Lower leg skin (tissue), 4 donors: ENCODE measurements at regions not wholly inside any gene's neighbourhood (a gene's known extent, or its start where the extent isn't known, plus 50 kb on each side); places are given as distances from the start of the nearest gene placed in this dataset.

Source experiments
- DNase-seq, 2 donors: peaks; one replicate each; pipeline ENCODE4 v3.0.0-alpha.2; 2019; ENCODE audit warnings: low spot score in 2 of 2
- H3K4me3 ChIP-seq: fragments of 200-600 bp; sonication (generic); 2 replicates; pipeline ENCODE4 v1.5.1; 2017; ENCODE audit warnings: mild to moderate bottlenecking, low read depth; ENCODE audit not compliant: poor library complexity, severe bottlenecking
- CTCF ChIP-seq, 3 donors: fragments of 450-650 bp; IDR thresholded peaks; one replicate each; pipeline ENCODE4 v1.5.1; 2016; ENCODE audit warnings: antibody characterized with exemption in 3 of 3, mild to moderate bottlenecking in 3 of 3, moderate library complexity in 2 of 3
- POLR2A ChIP-seq, 2 donors: fragments of 450-650 bp; IDR thresholded peaks; one replicate each; pipeline ENCODE4 v1.6.1; 2016 to 2017; ENCODE audit warnings: antibody characterized with exemption in 2 of 2, mild to moderate bottlenecking in 1 of 2, moderate library complexity in 1 of 2
- WGBS, 2 donors: methylation state at CpG; one replicate each; pipeline ENCODE4 v1.1.5; 2018; 5-methylcytosine and 5-hydroxymethylcytosine counted together
- intact Hi-C: fragments of 100-400 bp; cut with DNase I; formaldehyde crosslinking; loops from one replicate; pipeline ENCODE4 v1.15.0; 2023; ENCODE audit warnings: low total_unique reads

GRCh38 chr15:95324656-95325055 is 1005.8 kb upstream of the NR2F2 start:
- no peak for DNase-seq
- intact Hi-C loops: no loop called here
- H3K4me3 ChIP-seq: no peak overlapping the region
- WGBS, 2 donors: 81 to 90% methylated on average over 7 of the region's 7 CpGs
- TF ChIP-seq POLR2A (IDR thresholded peaks at IDR 0.05) (no peak), CTCF (IDR thresholded peaks at IDR 0.05) (no peak)

- no peak for TF ChIP-seq POLR2A (IDR thresholded peaks at IDR 0.05)
- no peak for TF ChIP-seq CTCF (IDR thresholded peaks at IDR 0.05)
- intact Hi-C loops: no loop called here
- no peak for DNase-seq
- H3K4me3 ChIP-seq: no peak overlapping the region
- 66 to 69% methylated on average over 7 of the region's 7 CpGs for WGBS, 2 donors
These were observed 1004.6 kb upstream of the NR2F2 start for GRCh38 chr15:95325763-95326404.

- TF ChIP-seq POLR2A (IDR thresholded peaks at IDR 0.05) (no peak), CTCF (IDR thresholded peaks at IDR 0.05) (no peak)
- WGBS, 2 donors: 7 to 15% methylated on average over 50 to 57 of the region's 59 CpGs
- DNase-seq: no peak
- intact Hi-C loops: no loop called here
- H3K4me3 ChIP-seq: peak overlapping the region; percentile 2
These were observed 1003.9 kb upstream of the NR2F2 start for GRCh38 chr15:95326431-95327182.

- 23 to 24% methylated on average over 10 of the region's 10 CpGs for WGBS, 2 donors
- DNase-seq: no peak
- intact Hi-C loops: no loop called here
- H3K4me3 ChIP-seq: peak overlapping the region; percentile 2
- TF ChIP-seq POLR2A (IDR thresholded peaks at IDR 0.05) (no peak), CTCF (IDR thresholded peaks at IDR 0.05) (no peak)
These were observed 1003.3 kb upstream of the NR2F2 start for GRCh38 chr15:95327183-95327525.

GRCh38 chr15:95327661-95328060 is 1002.8 kb upstream of the NR2F2 start:
- no peak overlapping the region for H3K4me3 ChIP-seq

More at GRCh38 chr15:95327661-95328060, 1002.8 kb upstream of the NR2F2 start:
- no peak for DNase-seq
- no peak for TF ChIP-seq CTCF (IDR thresholded peaks at IDR 0.05)
- no peak for TF ChIP-seq POLR2A (IDR thresholded peaks at IDR 0.05)
- intact Hi-C loops: no loop called here
- WGBS, 2 donors: 33 to 52% methylated on average over 10 of the region's 10 CpGs
